ENCODE measurements at regions not wholly inside any gene's neighbourhood (a gene's known extent, or its start where the extent isn't known, plus 50 kb on each side); places are given as distances from the start of the nearest gene placed in this dataset.

DNA sequence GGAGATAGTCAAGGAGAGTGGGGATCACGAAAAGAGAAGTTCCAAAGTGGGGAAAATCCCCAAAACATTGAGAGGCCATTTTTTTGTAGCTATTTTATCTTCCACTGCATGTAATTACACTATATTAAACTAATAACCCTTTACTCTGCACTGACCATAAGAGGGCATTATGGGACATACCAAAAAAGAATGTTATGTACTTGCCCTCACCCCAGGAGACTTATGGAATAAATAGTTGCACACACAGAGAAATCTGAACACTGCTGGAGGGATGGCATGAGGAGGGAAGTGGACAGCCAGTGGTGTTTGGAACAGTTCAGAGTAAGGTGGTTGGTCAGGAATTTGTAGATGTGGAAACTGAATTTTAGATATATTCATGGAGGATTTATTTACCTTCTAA, 422.9 kb downstream of the SNAPC1 start:
- in situ Hi-C loops (cut with HindIII; ENCODE audit: extremely low pct_ligation_motif_present, low pct_unique_long_range_greater_than_20kb): loop anchor here (25.0 kb wide), 1 partner anchor 977 kb away; no protein-coding TSS in a partner anchor
- H3K4me2 ChIP-seq (ENCODE audit: low read depth, low read length): no peak overlapping the region
- ATAC-seq (no peak), DNase-seq (ENCODE audit: low spot score) (no peak), FAIRE-seq (no peak)
- no peaks in the 10 kb centered on the region; a peak in 1 of 5 replicates for H3K27me3 ChIP-seq (ENCODE audit: control insufficient read depth in 1 of 2, insufficient read depth in 2 of 2, low read length in 2 of 2)
- BruUV-seq (replicated peaks): no TSS peak
- CTCF ChIA-PET (ENCODE audit: low intra/inter-chr PET ratio, low total read pairs): no interaction called here
- H3K9ac ChIP-seq (ENCODE audit: insufficient read depth, low read depth, low read length): no peak overlapping the region
- WGBS (ENCODE audit: low lambda C conversion rate): 0% methylated on average over 1 of the region's 1 CpG
- no peak overlapping the region for H2AFZ ChIP-seq (ENCODE audit: low read length)
- H3K79me2 ChIP-seq (ENCODE audit: insufficient read depth, low read length): no peaks in the 10 kb centered on the region
- H3K4me1 ChIP-seq (ENCODE audit: insufficient read depth, low read length): no peaks in the 10 kb centered on the region
- no peak overlapping the region for H3K4me3 ChIP-seq (replicated peaks in 1 of 3; ENCODE audit: insufficient read depth in 1 of 3, low read depth in 2 of 3, low read length in 3 of 3)
- POLR2A ChIA-PET: no interaction called here
- H3K9me3 ChIP-seq (ENCODE audit: low read length): no peaks in the 10 kb centered on the region
- no peaks in the 10 kb centered on the region for H4K20me1 ChIP-seq (ENCODE audit: insufficient read depth, low read length)
- H3K36me3 ChIP-seq (replicated peaks in 1 of 2; ENCODE audit: control insufficient read depth in 1 of 2, insufficient read depth in 2 of 2, low read length in 2 of 2): no peaks in the 10 kb centered on the region
- intact Hi-C loops (cut with micrococcal nuclease; ENCODE audit: unreplicated experiment): no loop called here
- H3K27ac ChIP-seq (ENCODE audit: extremely low read length, insufficient read depth, low read length): no peak overlapping the region
- TF ChIP-seq CEBPG (CRISPR knock-in tag; IDR thresholded peaks at IDR 0.05): no peak
- TF ChIP-seq KLF15 (CRISPR knock-in tag; IDR thresholded peaks at IDR 0.05; ENCODE audit: borderline replicate concordance): no peak
- no peak for TF ChIP-seq ETV6 (CRISPR knock-in tag; conservative IDR thresholded peaks at IDR 0.05)
- no peak for TF ChIP-seq ZNF879 (CRISPR knock-in tag; IDR thresholded peaks at IDR 0.05)
- no peak for TF ChIP-seq KLF6 (CRISPR knock-in tag; IDR thresholded peaks at IDR 0.05)
- no peak for TF ChIP-seq XRCC5 (optimal IDR thresholded peaks at IDR 0.05; ENCODE audit: low read length)
- TF ChIP-seq EED (CRISPR knock-in tag; IDR thresholded peaks at IDR 0.05): no peak
- TF ChIP-seq ZNF501 (CRISPR knock-in tag; IDR thresholded peaks at IDR 0.05): no peak
- TF ChIP-seq, protein P1, sequence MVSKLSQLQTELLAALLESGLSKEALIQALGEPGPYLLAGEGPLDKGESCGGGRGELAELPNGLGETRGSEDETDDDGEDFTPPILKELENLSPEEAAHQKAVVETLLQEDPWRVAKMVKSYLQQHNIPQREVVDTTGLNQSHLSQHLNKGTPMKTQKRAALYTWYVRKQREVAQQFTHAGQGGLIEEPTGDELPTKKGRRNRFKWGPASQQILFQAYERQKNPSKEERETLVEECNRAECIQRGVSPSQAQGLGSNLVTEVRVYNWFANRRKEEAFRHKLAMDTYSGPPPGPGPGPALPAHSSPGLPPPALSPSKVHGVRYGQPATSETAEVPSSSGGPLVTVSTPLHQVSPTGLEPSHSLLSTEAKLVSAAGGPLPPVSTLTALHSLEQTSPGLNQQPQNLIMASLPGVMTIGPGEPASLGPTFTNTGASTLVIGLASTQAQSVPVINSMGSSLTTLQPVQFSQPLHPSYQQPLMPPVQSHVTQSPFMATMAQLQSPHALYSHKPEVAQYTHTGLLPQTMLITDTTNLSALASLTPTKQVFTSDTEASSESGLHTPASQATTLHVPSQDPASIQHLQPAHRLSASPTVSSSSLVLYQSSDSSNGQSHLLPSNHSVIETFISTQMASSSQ (IDR thresholded peaks at IDR 0.05; ENCODE audit: low read depth): no peak
- TF ChIP-seq, protein P1 (CRISPR knock-in tag; IDR thresholded peaks at IDR 0.05; ENCODE audit: borderline replicate concordance): no peak
- TF ChIP-seq, protein P2, sequence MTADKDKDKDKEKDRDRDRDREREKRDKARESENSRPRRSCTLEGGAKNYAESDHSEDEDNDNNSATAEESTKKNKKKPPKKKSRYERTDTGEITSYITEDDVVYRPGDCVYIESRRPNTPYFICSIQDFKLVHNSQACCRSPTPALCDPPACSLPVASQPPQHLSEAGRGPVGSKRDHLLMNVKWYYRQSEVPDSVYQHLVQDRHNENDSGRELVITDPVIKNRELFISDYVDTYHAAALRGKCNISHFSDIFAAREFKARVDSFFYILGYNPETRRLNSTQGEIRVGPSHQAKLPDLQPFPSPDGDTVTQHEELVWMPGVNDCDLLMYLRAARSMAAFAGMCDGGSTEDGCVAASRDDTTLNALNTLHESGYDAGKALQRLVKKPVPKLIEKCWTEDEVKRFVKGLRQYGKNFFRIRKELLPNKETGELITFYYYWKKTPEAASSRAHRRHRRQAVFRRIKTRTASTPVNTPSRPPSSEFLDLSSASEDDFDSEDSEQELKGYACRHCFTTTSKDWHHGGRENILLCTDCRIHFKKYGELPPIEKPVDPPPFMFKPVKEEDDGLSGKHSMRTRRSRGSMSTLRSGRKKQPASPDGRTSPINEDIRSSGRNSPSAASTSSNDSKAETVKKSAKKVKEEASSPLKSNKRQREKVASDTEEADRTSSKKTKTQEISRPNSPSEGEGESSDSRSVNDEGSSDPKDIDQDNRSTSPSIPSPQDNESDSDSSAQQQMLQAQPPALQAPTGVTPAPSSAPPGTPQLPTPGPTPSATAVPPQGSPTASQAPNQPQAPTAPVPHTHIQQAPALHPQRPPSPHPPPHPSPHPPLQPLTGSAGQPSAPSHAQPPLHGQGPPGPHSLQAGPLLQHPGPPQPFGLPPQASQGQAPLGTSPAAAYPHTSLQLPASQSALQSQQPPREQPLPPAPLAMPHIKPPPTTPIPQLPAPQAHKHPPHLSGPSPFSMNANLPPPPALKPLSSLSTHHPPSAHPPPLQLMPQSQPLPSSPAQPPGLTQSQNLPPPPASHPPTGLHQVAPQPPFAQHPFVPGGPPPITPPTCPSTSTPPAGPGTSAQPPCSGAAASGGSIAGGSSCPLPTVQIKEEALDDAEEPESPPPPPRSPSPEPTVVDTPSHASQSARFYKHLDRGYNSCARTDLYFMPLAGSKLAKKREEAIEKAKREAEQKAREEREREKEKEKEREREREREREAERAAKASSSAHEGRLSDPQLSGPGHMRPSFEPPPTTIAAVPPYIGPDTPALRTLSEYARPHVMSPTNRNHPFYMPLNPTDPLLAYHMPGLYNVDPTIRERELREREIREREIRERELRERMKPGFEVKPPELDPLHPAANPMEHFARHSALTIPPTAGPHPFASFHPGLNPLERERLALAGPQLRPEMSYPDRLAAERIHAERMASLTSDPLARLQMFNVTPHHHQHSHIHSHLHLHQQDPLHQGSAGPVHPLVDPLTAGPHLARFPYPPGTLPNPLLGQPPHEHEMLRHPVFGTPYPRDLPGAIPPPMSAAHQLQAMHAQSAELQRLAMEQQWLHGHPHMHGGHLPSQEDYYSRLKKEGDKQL (CRISPR knock-in tag; IDR thresholded peaks at IDR 0.05; ENCODE audit: low read depth): no peak
- TF ChIP-seq ZNF432 (CRISPR knock-in tag; IDR thresholded peaks at IDR 0.05; ENCODE audit: borderline replicate concordance): no peak
- TF ChIP-seq, protein P3, sequence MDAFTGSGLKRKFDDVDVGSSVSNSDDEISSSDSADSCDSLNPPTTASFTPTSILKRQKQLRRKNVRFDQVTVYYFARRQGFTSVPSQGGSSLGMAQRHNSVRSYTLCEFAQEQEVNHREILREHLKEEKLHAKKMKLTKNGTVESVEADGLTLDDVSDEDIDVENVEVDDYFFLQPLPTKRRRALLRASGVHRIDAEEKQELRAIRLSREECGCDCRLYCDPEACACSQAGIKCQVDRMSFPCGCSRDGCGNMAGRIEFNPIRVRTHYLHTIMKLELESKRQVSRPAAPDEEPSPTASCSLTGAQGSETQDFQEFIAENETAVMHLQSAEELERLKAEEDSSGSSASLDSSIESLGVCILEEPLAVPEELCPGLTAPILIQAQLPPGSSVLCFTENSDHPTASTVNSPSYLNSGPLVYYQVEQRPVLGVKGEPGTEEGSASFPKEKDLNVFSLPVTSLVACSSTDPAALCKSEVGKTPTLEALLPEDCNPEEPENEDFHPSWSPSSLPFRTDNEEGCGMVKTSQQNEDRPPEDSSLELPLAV (CRISPR knock-in tag; conservative IDR thresholded peaks at IDR 0.05; ENCODE audit: low read depth): no peak
- TF ChIP-seq, protein P4, sequence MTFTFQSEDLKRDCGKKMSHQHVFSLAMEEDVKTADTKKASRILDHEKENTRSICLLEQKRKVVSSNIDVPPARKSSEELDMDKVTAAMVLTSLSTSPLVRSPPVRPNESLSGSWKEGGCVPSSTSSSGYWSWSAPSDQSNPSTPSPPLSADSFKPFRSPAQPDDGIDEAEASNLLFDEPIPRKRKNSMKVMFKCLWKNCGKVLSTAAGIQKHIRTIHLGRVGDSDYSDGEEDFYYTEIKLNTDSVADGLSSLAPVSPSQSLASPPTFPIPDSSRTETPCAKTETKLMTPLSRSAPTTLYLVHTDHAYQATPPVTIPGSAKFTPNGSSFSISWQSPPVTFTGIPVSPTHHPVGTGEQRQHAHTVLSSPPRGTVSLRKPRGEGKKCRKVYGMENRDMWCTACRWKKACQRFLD (CRISPR knock-in tag; IDR thresholded peaks at IDR 0.05; ENCODE audit: borderline replicate concordance): no peak

Data from HepG2 (cell line).